Neural crest cell (in vitro differentiated cells): ENCODE measurements at regions not wholly inside any gene's neighbourhood (a gene's known extent, or its start where the extent isn't known, plus 50 kb on each side); places are given as distances from the start of the nearest gene placed in this dataset.

Experiments used
- DNase-seq: peaks from one replicate; pipeline ENCODE4 v3.0.0; 2021; ENCODE audit warnings: low read depth, mixed read lengths, low spot score
- H3K27ac Mint-ChIP-seq: one replicate; pipeline ENCODE4 v1.8.0; 2021; ENCODE audit warnings: mild to moderate bottlenecking, mixed read lengths; ENCODE audit not compliant: unreplicated experiment
- H3K27me3 Mint-ChIP-seq: 2 replicates; pipeline ENCODE4 v1.8.0; 2021; ENCODE audit warnings: low read depth, mild to moderate bottlenecking, mixed read lengths
- H3K36me3 Mint-ChIP-seq: 2 replicates; pipeline ENCODE4 v1.8.0; 2021; ENCODE audit warnings: low read depth, mild to moderate bottlenecking, mixed read lengths
- H3K4me1 Mint-ChIP-seq: 2 replicates; pipeline ENCODE4 v1.8.0; 2021; ENCODE audit warnings: mixed read lengths
- H3K4me3 Mint-ChIP-seq: one replicate; pipeline ENCODE4 v1.8.0; 2021; ENCODE audit warnings: mild to moderate bottlenecking, mixed read lengths
- H3K9me3 Mint-ChIP-seq: 2 replicates; pipeline ENCODE4 v1.8.0; 2021; ENCODE audit warnings: mixed read lengths
- TF ChIP-seq, protein P1 (sequence below): fragments of 200-600 bp; sonication (generic); conservative IDR thresholded peaks from 2 replicates; pipeline ENCODE4 v1.5.0; 2021; ENCODE audit warnings: antibody characterized with exemption, mild to moderate bottlenecking

DNA sequence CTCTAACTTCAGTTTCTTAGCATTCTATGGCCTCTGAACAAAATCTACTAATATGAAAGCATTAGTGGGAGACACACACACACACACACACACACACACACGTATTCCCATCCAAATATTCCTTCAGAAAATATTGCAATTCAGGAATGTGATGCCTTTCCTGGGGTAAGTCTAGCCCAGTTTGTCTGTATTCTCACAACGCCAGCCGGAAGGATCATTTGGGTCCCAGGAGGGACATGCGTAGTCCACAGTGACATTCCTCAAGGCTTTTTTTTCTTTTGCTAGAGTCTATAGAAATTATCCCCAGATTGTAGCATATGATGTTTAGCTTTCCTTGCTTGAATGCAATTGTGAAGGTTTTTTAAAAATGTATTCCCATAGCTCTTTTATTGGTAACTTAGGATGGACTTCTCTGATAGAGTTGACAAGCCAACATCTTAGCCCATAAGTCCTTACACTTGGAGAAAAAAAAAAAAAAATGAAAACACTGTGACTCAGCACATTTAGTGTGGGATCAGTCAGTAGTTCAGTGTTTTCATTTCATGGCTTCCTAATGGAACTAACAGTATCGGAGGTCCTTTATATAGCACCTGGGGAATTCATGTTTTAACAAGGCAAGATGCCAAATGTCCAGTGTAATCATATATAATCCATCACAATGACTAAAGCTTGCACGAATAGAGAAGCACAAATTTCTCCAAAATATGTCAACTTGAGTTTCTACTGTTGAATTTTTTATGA lies 316.5 kb downstream of the DIRAS2 start:
- Mint-ChIP-seq H3K27ac (no peak overlapping the region), H3K9me3 (peaks cover 3% of the 10 kb centered on the region), H3K4me3 (no peak overlapping the region), H3K4me1 (no peaks in the 10 kb centered on the region), H3K27me3 (no peaks in the 10 kb centered on the region), H3K36me3 (no peaks in the 10 kb centered on the region)
- DNase-seq = no peak
- TF ChIP-seq, protein P1, sequence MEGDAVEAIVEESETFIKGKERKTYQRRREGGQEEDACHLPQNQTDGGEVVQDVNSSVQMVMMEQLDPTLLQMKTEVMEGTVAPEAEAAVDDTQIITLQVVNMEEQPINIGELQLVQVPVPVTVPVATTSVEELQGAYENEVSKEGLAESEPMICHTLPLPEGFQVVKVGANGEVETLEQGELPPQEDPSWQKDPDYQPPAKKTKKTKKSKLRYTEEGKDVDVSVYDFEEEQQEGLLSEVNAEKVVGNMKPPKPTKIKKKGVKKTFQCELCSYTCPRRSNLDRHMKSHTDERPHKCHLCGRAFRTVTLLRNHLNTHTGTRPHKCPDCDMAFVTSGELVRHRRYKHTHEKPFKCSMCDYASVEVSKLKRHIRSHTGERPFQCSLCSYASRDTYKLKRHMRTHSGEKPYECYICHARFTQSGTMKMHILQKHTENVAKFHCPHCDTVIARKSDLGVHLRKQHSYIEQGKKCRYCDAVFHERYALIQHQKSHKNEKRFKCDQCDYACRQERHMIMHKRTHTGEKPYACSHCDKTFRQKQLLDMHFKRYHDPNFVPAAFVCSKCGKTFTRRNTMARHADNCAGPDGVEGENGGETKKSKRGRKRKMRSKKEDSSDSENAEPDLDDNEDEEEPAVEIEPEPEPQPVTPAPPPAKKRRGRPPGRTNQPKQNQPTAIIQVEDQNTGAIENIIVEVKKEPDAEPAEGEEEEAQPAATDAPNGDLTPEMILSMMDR = no peak

DNA sequence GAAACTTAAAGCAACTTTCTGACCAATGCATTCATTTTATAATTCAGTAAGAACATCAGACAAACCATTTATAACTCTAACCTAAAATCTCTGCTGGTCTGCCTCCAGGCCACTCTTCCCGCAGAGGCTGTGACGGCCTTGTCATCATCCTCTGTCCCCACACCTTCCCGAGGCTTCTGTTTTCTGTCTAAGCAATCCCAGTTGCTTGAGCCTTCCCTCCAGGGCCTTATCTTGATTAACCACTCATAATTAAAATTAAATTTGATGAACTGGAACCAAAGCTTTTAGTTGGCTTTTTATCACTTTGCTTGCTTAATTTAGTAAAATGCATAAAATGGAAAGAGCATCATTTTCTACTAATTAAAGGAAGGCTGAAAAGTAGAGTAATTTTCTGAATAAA lies 312.4 kb downstream of the DIRAS2 start:
- no peak overlapping the region for H3K27ac Mint-ChIP-seq
- no peaks in the 10 kb centered on the region for H3K27me3 Mint-ChIP-seq
- peaks cover 3% of the 10 kb centered on the region for H3K9me3 Mint-ChIP-seq
- TF ChIP-seq, protein P1 = no peak
- DNase-seq = no peak
- no peak overlapping the region for H3K4me3 Mint-ChIP-seq
- no peaks in the 10 kb centered on the region for H3K4me1 Mint-ChIP-seq
- no peaks in the 10 kb centered on the region for H3K36me3 Mint-ChIP-seq

DNA sequence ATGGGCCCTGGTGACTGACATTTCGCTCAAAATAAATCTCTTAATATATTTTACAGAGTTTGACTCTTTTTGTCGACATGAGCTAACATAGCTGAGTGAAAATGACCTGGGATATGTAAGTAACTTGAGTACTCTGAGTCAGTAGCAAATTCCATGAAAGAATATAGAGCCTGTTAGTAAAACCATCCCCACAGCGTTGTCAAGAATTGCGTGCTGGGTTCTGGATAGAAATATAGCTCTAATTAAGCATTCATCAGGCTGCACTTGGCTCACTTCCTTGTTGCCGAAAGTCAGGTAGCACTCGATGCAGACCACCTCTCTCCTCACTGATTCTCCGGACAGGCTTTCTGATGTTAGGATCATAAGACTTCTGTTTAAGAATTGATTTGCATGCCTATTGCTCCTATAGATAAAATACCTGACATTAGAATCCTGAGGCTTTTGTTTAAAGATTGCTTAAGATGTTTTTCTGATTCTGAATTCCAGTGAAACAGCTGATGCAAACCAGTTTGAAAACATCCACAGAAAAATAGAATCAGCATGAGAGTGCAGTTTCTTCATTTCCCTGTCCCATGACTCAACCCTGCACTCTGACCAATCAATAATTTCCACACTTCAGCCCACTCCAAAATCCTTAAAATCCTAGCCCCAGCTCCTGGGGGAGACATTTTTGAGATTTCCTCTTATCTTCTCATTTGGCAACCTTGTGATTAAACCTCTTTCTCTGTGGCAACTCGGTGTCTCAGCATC lies 310.6 kb downstream of the DIRAS2 start:
- no peak overlapping the region for H3K4me3 Mint-ChIP-seq
- H3K36me3 Mint-ChIP-seq = no peaks in the 10 kb centered on the region
- H3K4me1 Mint-ChIP-seq = no peaks in the 10 kb centered on the region
- H3K27ac Mint-ChIP-seq = no peak overlapping the region
- DNase-seq = no peak
- TF ChIP-seq, protein P1 = no peak
- peaks cover 3% of the 10 kb centered on the region for H3K9me3 Mint-ChIP-seq
- H3K27me3 Mint-ChIP-seq = no peaks in the 10 kb centered on the region

DNA sequence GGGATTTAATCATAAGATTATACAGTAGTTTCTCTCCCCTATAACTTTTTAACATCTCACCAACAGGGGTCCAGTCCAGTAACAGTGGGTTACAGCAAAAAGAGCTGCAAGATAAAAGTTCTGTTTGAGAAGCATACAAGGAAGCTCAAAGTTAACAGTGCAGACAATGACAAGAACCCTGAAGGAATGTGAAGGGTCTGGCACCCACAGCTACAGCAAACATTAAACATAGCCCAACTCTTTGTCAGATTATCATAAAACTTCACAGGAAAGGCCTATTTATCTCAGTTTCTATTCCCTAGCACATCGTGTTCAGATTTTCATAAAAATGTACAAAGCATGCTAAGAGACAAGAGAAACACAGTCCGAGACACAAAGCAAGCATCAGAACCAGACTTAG lies 309.4 kb downstream of the DIRAS2 start:
- H3K9me3 Mint-ChIP-seq = no peaks in the 10 kb centered on the region
- H3K27ac Mint-ChIP-seq = no peak overlapping the region
- no peaks in the 10 kb centered on the region for H3K27me3 Mint-ChIP-seq
- DNase-seq = no peak
- TF ChIP-seq, protein P1 = no peak
- H3K4me3 Mint-ChIP-seq = no peak overlapping the region
- H3K36me3 Mint-ChIP-seq = no peaks in the 10 kb centered on the region
- H3K4me1 Mint-ChIP-seq = no peaks in the 10 kb centered on the region

DNA sequence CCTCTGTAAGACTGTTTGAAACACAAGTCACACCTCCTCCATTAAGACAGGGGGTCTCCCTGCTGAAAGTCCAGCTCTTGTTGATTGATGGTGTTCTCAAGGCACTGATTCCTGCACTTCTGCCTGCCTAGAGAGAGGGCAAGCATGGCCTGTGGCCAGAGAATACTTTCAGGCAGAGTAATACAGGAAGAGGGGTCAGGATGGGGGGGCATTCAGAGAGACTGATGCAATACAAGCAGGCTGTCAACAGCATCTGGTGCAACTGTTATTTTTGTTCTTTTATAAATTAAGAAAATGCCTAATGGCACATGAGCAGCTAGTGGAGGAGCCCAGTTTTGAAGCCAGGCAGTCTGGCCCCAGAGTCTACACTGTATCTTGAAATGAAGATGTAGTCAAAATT lies 302.2 kb downstream of the DIRAS2 start:
- Mint-ChIP-seq H3K27ac (no peak overlapping the region), H3K27me3 (no peaks in the 10 kb centered on the region), H3K9me3 (peaks cover 7% of the 10 kb centered on the region), H3K4me1 (peaks cover 25% of the 10 kb centered on the region), H3K4me3 (no peak overlapping the region), H3K36me3 (no peaks in the 10 kb centered on the region)
- no peak for DNase-seq
- TF ChIP-seq, protein P1 = no peak
